HL-60 (cell line): ENCODE measurements at regions not wholly inside any gene's neighbourhood (a gene's known extent, or its start where the extent isn't known, plus 50 kb on each side); places are given as distances from the start of the nearest gene placed in this dataset.
"Not testable (repeated sequence)": the region's sequence is repeated elsewhere in the genome, so short reads cannot be mapped to it uniquely, and the experiment has no call there.

Experiments
- DNase-seq, 2 experiments: peaks; one replicate each; pipeline ENCODE4 v3.0.0-alpha.2; 2010 to 2020; ENCODE audit warnings: low read depth in 1 of 2, low spot score in 1 of 2
- H3K27ac ChIP-seq: fragments of 250-450 bp; sonication (Bioruptor Pico); replicated peaks from 2 replicates; pipeline ENCODE4 v1.5.1; 2020; ENCODE audit warnings: mild to moderate bottlenecking, moderate library complexity
- H3K27me3 ChIP-seq: fragments of 250-450 bp; sonication (Bioruptor Pico); 2 replicates; pipeline ENCODE4 v1.5.1; 2021; ENCODE audit warnings: mild to moderate bottlenecking, moderate library complexity; ENCODE audit not compliant: insufficient read depth, poor library complexity, severe bottlenecking
- H3K4me3 ChIP-seq: replicated peaks from 2 replicates; pipeline ENCODE4 v1.5.1; 2011; ENCODE audit warnings: mild to moderate bottlenecking, control low read depth, low read length; ENCODE audit not compliant: insufficient read depth
- CTCF ChIP-seq: IDR thresholded peaks from one replicate; pipeline ENCODE4 v1.5.1; 2011; ENCODE audit warnings: low read length, control low read depth, inconsistent platforms; ENCODE audit not compliant: insufficient read depth
- GABPA ChIP-seq: IDR thresholded peaks from 2 replicates; pipeline ENCODE4 v1.6.1; 2012; ENCODE audit warnings: low read depth
- POLR2AphosphoS5 ChIP-seq: IDR thresholded peaks from 2 replicates; pipeline ENCODE4 v1.6.1; 2012; ENCODE audit warnings: low read depth
- REST ChIP-seq: IDR thresholded peaks from 2 replicates; pipeline ENCODE4 v1.6.1; 2012; ENCODE audit warnings: low read depth; ENCODE audit not compliant: insufficient replicate concordance
- SPI1 ChIP-seq: IDR thresholded peaks from 2 replicates; pipeline ENCODE4 v1.6.1; 2012; ENCODE audit warnings: low read depth, mild to moderate bottlenecking, borderline replicate concordance

- H3K27ac ChIP-seq, result no peak overlapping the region
- no peaks in the 10 kb centered on the region for H3K27me3 ChIP-seq
- DNase-seq, result no peak
- TF ChIP-seq SPI1 (no peak), CTCF (no peak), REST (peak; percentile 84), POLR2AphosphoS5 (no peak), GABPA (no peak)
- no peak overlapping the region for H3K4me3 ChIP-seq
Measured at GRCh38 chr14:28243600-28243999, 523.0 kb upstream of the FOXG1 start.

- Histone ChIP-seq H3K27ac (no peak overlapping the region), H3K4me3 (no peak overlapping the region)
- TF ChIP-seq POLR2AphosphoS5 (no peak), CTCF (no peak), REST (no peak), GABPA (no peak), SPI1 (no peak)
Measured at GRCh38 chr14:28245216-28245615, 521.4 kb upstream of the FOXG1 start.

GRCh38 chr14:28247491-28247890 lies 519.1 kb upstream of the FOXG1 start:
- H3K4me3 ChIP-seq, result no peak overlapping the region
- H3K27ac ChIP-seq, result no peak overlapping the region
- no peak for TF ChIP-seq POLR2AphosphoS5
- no peak for TF ChIP-seq GABPA
- TF ChIP-seq REST, result no peak
- TF ChIP-seq CTCF, result no peak
- TF ChIP-seq SPI1, result no peak
- DNase-seq, result no peak
- no peaks in the 10 kb centered on the region for H3K27me3 ChIP-seq

More at GRCh38 chr14:28245216-28245615, 521.4 kb upstream of the FOXG1 start:
- no peaks in the 10 kb centered on the region for H3K27me3 ChIP-seq
- no peak for DNase-seq

GRCh38 chr14:28252124-28252523 lies 514.5 kb upstream of the FOXG1 start:
- not testable (repeated sequence) for H3K27ac ChIP-seq, H3K4me3 ChIP-seq, H3K27me3 ChIP-seq, DNase-seq
